Endothelial cell (in vitro differentiated cells): ENCODE measurements at regions not wholly inside any gene's neighbourhood (a gene's known extent, or its start where the extent isn't known, plus 50 kb on each side); places are given as distances from the start of the nearest gene placed in this dataset.
"Not testable (repeated sequence)": the region's sequence is repeated elsewhere in the genome, so short reads cannot be mapped to it uniquely, and the experiment has no call there.

ENCODE experiments used
- DNase-seq: peaks from one replicate; pipeline ENCODE4 v3.0.0; 2021; ENCODE audit warnings: low spot score
- H3K27ac Mint-ChIP-seq: one replicate; pipeline ENCODE4 v1.8.0; 2021; ENCODE audit warnings: mixed read lengths, inconsistent platforms; ENCODE audit not compliant: unreplicated experiment
- H3K27me3 Mint-ChIP-seq: one replicate; pipeline ENCODE4 v1.8.0; 2021; ENCODE audit warnings: mild to moderate bottlenecking, moderate library complexity, mixed read lengths, inconsistent platforms; ENCODE audit not compliant: unreplicated experiment
- H3K36me3 Mint-ChIP-seq: one replicate; pipeline ENCODE4 v1.8.0; 2021; ENCODE audit warnings: mild to moderate bottlenecking, low read depth, mixed read lengths, inconsistent platforms; ENCODE audit not compliant: unreplicated experiment
- H3K4me1 Mint-ChIP-seq: one replicate; pipeline ENCODE4 v1.8.0; 2021; ENCODE audit warnings: mild to moderate bottlenecking, mixed read lengths, inconsistent platforms; ENCODE audit not compliant: unreplicated experiment
- H3K4me3 Mint-ChIP-seq: one replicate; pipeline ENCODE4 v1.8.0; 2021; ENCODE audit warnings: mild to moderate bottlenecking, mixed read lengths, inconsistent platforms; ENCODE audit not compliant: unreplicated experiment
- H3K9me3 Mint-ChIP-seq: one replicate; pipeline ENCODE4 v1.8.0; 2021; ENCODE audit warnings: mixed read lengths, inconsistent platforms; ENCODE audit not compliant: unreplicated experiment
- TF ChIP-seq, protein P1 (sequence below): fragments of 200-600 bp; sonication (generic); IDR thresholded peaks from one replicate; pipeline ENCODE4 v1.5.0; 2021; ENCODE audit warnings: antibody characterized with exemption; ENCODE audit not compliant: unreplicated experiment

- H3K4me3 Mint-ChIP-seq: no peak overlapping the region
- no peaks in the 10 kb centered on the region for H3K36me3 Mint-ChIP-seq
- no peaks in the 10 kb centered on the region for H3K27me3 Mint-ChIP-seq
- H3K4me1 Mint-ChIP-seq: no peaks in the 10 kb centered on the region
- TF ChIP-seq, protein P1, sequence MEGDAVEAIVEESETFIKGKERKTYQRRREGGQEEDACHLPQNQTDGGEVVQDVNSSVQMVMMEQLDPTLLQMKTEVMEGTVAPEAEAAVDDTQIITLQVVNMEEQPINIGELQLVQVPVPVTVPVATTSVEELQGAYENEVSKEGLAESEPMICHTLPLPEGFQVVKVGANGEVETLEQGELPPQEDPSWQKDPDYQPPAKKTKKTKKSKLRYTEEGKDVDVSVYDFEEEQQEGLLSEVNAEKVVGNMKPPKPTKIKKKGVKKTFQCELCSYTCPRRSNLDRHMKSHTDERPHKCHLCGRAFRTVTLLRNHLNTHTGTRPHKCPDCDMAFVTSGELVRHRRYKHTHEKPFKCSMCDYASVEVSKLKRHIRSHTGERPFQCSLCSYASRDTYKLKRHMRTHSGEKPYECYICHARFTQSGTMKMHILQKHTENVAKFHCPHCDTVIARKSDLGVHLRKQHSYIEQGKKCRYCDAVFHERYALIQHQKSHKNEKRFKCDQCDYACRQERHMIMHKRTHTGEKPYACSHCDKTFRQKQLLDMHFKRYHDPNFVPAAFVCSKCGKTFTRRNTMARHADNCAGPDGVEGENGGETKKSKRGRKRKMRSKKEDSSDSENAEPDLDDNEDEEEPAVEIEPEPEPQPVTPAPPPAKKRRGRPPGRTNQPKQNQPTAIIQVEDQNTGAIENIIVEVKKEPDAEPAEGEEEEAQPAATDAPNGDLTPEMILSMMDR: no peak
- no peak overlapping the region for H3K27ac Mint-ChIP-seq
- DNase-seq: no peak
- H3K9me3 Mint-ChIP-seq: no peaks in the 10 kb centered on the region
Observed at GRCh38 chr18:72984290-72984689, 116.5 kb upstream of the NETO1 start.

GRCh38 chr18:72973841-72974240, 106.1 kb upstream of the NETO1 start:
- TF ChIP-seq, protein P1: no peak
- H3K27me3 Mint-ChIP-seq: no peaks in the 10 kb centered on the region
- H3K9me3 Mint-ChIP-seq: no peaks in the 10 kb centered on the region
- DNase-seq: no peak
- H3K27ac Mint-ChIP-seq: no peak overlapping the region
- H3K36me3 Mint-ChIP-seq: no peaks in the 10 kb centered on the region
- H3K4me3 Mint-ChIP-seq: no peak overlapping the region
- no peaks in the 10 kb centered on the region for H3K4me1 Mint-ChIP-seq

GRCh38 chr18:72965616-72966015, 97.8 kb upstream of the NETO1 start:
- Mint-ChIP-seq H3K9me3 (no peaks in the 10 kb centered on the region), H3K27me3 (no peaks in the 10 kb centered on the region), H3K4me1 (no peaks in the 10 kb centered on the region), H3K36me3 (no peaks in the 10 kb centered on the region), H3K4me3 (no peak overlapping the region), H3K27ac (no peak overlapping the region)
- TF ChIP-seq, protein P1: no peak
- no peak for DNase-seq

GRCh38 chr18:72958195-72958594, 90.4 kb upstream of the NETO1 start:
- not testable (repeated sequence) for H3K27me3 Mint-ChIP-seq, H3K36me3 Mint-ChIP-seq, H3K27ac Mint-ChIP-seq, DNase-seq, H3K9me3 Mint-ChIP-seq, H3K4me1 Mint-ChIP-seq, H3K4me3 Mint-ChIP-seq

DNA sequence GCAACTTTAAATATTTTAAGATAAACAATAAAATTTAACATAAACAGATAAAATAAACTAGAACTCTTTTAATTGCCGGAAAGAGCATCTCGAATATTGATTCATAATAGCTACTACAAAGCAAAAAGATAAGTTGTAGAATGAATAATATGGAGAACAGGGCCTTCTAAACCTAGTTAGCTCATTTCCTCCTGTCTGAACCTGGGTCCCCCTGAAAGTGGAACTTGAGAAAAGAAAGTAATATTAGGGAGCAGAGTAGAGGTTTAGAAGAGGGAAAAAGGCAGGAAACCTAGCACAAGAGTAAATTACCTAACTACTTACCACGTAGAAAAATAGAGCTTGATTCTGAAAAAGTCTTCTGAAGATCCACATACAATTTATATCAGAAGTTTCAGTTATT, 80.7 kb upstream of the NETO1 start:
- H3K4me1 Mint-ChIP-seq: no peaks in the 10 kb centered on the region

More for the DNA sequence above, 80.7 kb upstream of the NETO1 start:
- H3K9me3 Mint-ChIP-seq: no peaks in the 10 kb centered on the region
- no peaks in the 10 kb centered on the region for H3K27me3 Mint-ChIP-seq
- TF ChIP-seq, protein P1: no peak
- DNase-seq: no peak
- H3K4me3 Mint-ChIP-seq: no peak overlapping the region
- no peak overlapping the region for H3K27ac Mint-ChIP-seq
- H3K36me3 Mint-ChIP-seq: no peaks in the 10 kb centered on the region
